Panc1 (cell line): ENCODE measurements at regions not wholly inside any gene's neighbourhood (a gene's known extent, or its start where the extent isn't known, plus 50 kb on each side); places are given as distances from the start of the nearest gene placed in this dataset.

Source experiments
- CTCF ChIP-seq: fragments of 450-650 bp; IDR thresholded peaks from 2 replicates; pipeline ENCODE4 v1.5.1; 2017; ENCODE audit warnings: mild to moderate bottlenecking
- POLR2AphosphoS5 ChIP-seq: IDR thresholded peaks from 2 replicates; pipeline ENCODE4 v1.6.1; 2012; ENCODE audit warnings: mild to moderate bottlenecking, low read depth, low read length, moderate library complexity

- TF ChIP-seq POLR2AphosphoS5, result no peak
- no peak for TF ChIP-seq CTCF
These were observed 120.6 kb downstream of the LY86 start for GRCh38 chr6:6709106-6709505.
